Posterior cingulate gyrus (tissue), 11 donors: ENCODE measurements at regions not wholly inside any gene's neighbourhood (a gene's known extent, or its start where the extent isn't known, plus 50 kb on each side); places are given as distances from the start of the nearest gene placed in this dataset.
"Not testable (repeated sequence)": the region's sequence is repeated elsewhere in the genome, so short reads cannot be mapped to it uniquely, and the experiment has no call there.

Source experiments
- DNase-seq, 10 donors: peaks; one replicate each; pipeline versions ENCODE4 v3.0.0 to v3.0.0-alpha.2; 2020 to 2021; ENCODE audit warnings: mixed read lengths in 3 of 10
- intact Hi-C: fragments of 100-400 bp; cut with DNase I; formaldehyde crosslinking; loops from one replicate; pipeline ENCODE4 v1.15.1; 2023

GRCh38 chr2:182477774-182478173 lies 50.9 kb upstream of the PDE1A start:
- DNase-seq = no peak

GRCh38 chr2:182481676-182482075 lies 54.8 kb upstream of the PDE1A start:
- DNase-seq = no peak
- intact Hi-C loops = no loop called here

More at GRCh38 chr2:182477774-182478173, 50.9 kb upstream of the PDE1A start:
- intact Hi-C loops = no loop called here

GRCh38 chr2:182482511-182482910 lies 55.7 kb upstream of the PDE1A start:
- no peak for DNase-seq
- intact Hi-C loops = no loop called here

GRCh38 chr2:182496596-182496995 lies 69.8 kb upstream of the PDE1A start:
- DNase-seq = no peak
- intact Hi-C loops = no loop called here

GRCh38 chr2:182499706-182500470 lies 73.1 kb upstream of the PDE1A start:
- DNase-seq = no peak
- intact Hi-C loops = no loop called here

GRCh38 chr2:182503886-182504285 lies 77.0 kb upstream of the PDE1A start:
- intact Hi-C loops = no loop called here
- DNase-seq = no peak

GRCh38 chr2:182504903-182505302 lies 78.1 kb upstream of the PDE1A start:
- intact Hi-C loops = no loop called here
- no peak for DNase-seq

- DNase-seq = no peak
- intact Hi-C loops = no loop called here
Measured at GRCh38 chr2:182506606-182507005, 79.8 kb upstream of the PDE1A start.

GRCh38 chr2:182508583-182508982 lies 81.7 kb upstream of the PDE1A start:
- DNase-seq, intact Hi-C loops: not testable (repeated sequence)

GRCh38 chr2:182509216-182509615 lies 82.4 kb upstream of the PDE1A start:
- no peak for DNase-seq
- intact Hi-C loops = no loop called here

- intact Hi-C loops = no loop called here
- no peak for DNase-seq
Measured at GRCh38 chr2:182521453-182522404, 94.9 kb upstream of the PDE1A start.

GRCh38 chr2:182522405-182522896 lies 95.6 kb upstream of the PDE1A start:
- intact Hi-C loops = no loop called here
- peak in 1 of 10 donors; percentile 22 for DNase-seq

GRCh38 chr2:182522972-182523473 lies 96.2 kb upstream of the PDE1A start:
- intact Hi-C loops = no loop called here
- DNase-seq = no peak

GRCh38 chr2:182530636-182531035 lies 103.8 kb upstream of the PDE1A start:
- DNase-seq = no peak
- intact Hi-C loops = loop anchor here (10.0 kb wide), 1 partner anchor 114 kb away; no protein-coding TSS in a partner anchor

GRCh38 chr2:182540252-182540651 lies 113.4 kb upstream of the PDE1A start:
- intact Hi-C loops = no loop called here
- DNase-seq = no peak

- intact Hi-C loops = no loop called here
Measured at GRCh38 chr2:182541268-182541667, 114.4 kb upstream of the PDE1A start.

GRCh38 chr2:182542501-182543258 lies 115.8 kb upstream of the PDE1A start:
- no peak for DNase-seq
- intact Hi-C loops = no loop called here

More at GRCh38 chr2:182541268-182541667, 114.4 kb upstream of the PDE1A start:
- no peak for DNase-seq

- intact Hi-C loops = no loop called here
- DNase-seq = no peak
Measured at GRCh38 chr2:182543741-182544525, 117.1 kb upstream of the PDE1A start.

GRCh38 chr2:182545420-182546167 lies 118.8 kb upstream of the PDE1A start:
- DNase-seq = no peak
- intact Hi-C loops = no loop called here
